Stimulated activated CD4-positive, alpha-beta T cell treated with anti-CD3 and anti-CD28 coated beads, Interleukin-1b, Interleukin-23, amount 100 ng/mL, for 4 hours (primary cell): ENCODE measurements at regions not wholly inside any gene's neighbourhood (a gene's known extent, or its start where the extent isn't known, plus 50 kb on each side); places are given as distances from the start of the nearest gene placed in this dataset.

Experiments used
- DNase-seq, 2 donors: peaks; one replicate each; pipeline ENCODE4 v3.0.0-alpha.2; 2020; ENCODE audit warnings: low read depth in 2 of 2

- DNase-seq = no peak
Observed at GRCh38 chr3:102181175-102181920, 253.5 kb upstream of the ZPLD1 start.

- no peak for DNase-seq
Observed at GRCh38 chr3:102182162-102182561, 252.7 kb upstream of the ZPLD1 start.

- no peak for DNase-seq
Observed at GRCh38 chr3:102183186-102183585, 251.6 kb upstream of the ZPLD1 start.

- no peak for DNase-seq
Observed at GRCh38 chr3:102183623-102184022, 251.2 kb upstream of the ZPLD1 start.

- DNase-seq = no peak
Observed at GRCh38 chr3:102189541-102189940, 245.3 kb upstream of the ZPLD1 start.

GRCh38 chr3:102189956-102190723 is 244.7 kb upstream of the ZPLD1 start:
- no peak for DNase-seq

GRCh38 chr3:102192575-102192974 is 242.2 kb upstream of the ZPLD1 start:
- no peak for DNase-seq

- DNase-seq = no peak
Observed at GRCh38 chr3:102193255-102193654, 241.6 kb upstream of the ZPLD1 start.

- DNase-seq = no peak
Observed at GRCh38 chr3:102194001-102194400, 240.8 kb upstream of the ZPLD1 start.

GRCh38 chr3:102194760-102195159 is 240.1 kb upstream of the ZPLD1 start:
- no peak for DNase-seq

GRCh38 chr3:102195198-102195948 is 239.4 kb upstream of the ZPLD1 start:
- DNase-seq = no peak

- no peak for DNase-seq
Observed at GRCh38 chr3:102200126-102200525, 234.7 kb upstream of the ZPLD1 start.

- no peak for DNase-seq
Observed at GRCh38 chr3:102200560-102200959, 234.3 kb upstream of the ZPLD1 start.

- DNase-seq = no peak
Observed at GRCh38 chr3:102205647-102206046, 229.2 kb upstream of the ZPLD1 start.

- no peak for DNase-seq
Observed at GRCh38 chr3:102206511-102207031, 228.2 kb upstream of the ZPLD1 start.

GRCh38 chr3:102207151-102207571 is 227.7 kb upstream of the ZPLD1 start:
- DNase-seq = no peak

GRCh38 chr3:102215166-102215565 is 219.6 kb upstream of the ZPLD1 start:
- no peak for DNase-seq

GRCh38 chr3:102223132-102223531 is 211.7 kb upstream of the ZPLD1 start:
- no peak for DNase-seq

- DNase-seq = no peak
Observed at GRCh38 chr3:102224171-102224570, 210.6 kb upstream of the ZPLD1 start.

- no peak for DNase-seq
Observed at GRCh38 chr3:102225005-102225404, 209.8 kb upstream of the ZPLD1 start.

GRCh38 chr3:102225407-102226132 is 209.2 kb upstream of the ZPLD1 start:
- DNase-seq = no peak

- no peak for DNase-seq
Observed at GRCh38 chr3:102226463-102226862, 208.4 kb upstream of the ZPLD1 start.
